ENCODE measurements at regions not wholly inside any gene's neighbourhood (a gene's known extent, or its start where the extent isn't known, plus 50 kb on each side); places are given as distances from the start of the nearest gene placed in this dataset.
"Not testable (repeated sequence)": the region's sequence is repeated elsewhere in the genome, so short reads cannot be mapped to it uniquely, and the experiment has no call there.

GRCh38 chr12:126930234-126930633 lies 1336.7 kb upstream of the TMEM132C start:
- no peak for DNase-seq (ENCODE audit: low read depth in 2 of 2)
- H3K4me3 ChIP-seq (replicated peaks in 1 of 2; ENCODE audit: low read depth in 2 of 2, low read length in 2 of 2), result no peak overlapping the region
- no peak for TF ChIP-seq CTCF (IDR thresholded peaks at IDR 0.05; ENCODE audit: low read depth, low read length)

DNA sequence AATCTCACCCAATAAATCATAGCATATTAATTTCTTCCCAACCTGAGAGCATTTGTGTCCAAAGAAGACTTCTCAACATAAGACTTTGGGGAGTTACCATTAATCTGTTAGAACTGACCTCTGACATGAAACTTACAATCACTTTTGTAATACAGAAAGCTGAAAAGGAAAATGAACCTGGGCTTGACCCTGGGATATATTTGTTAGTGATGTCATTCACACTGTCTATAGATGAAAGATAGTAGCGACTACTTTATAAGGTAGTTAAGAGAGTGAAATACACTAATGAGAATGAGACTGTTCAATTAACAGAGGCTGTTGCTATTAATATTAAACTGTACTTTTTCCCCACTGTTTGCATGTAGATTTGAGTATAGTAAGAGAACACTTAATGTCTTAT lies 1334.8 kb upstream of the TMEM132C start:
- TF ChIP-seq CTCF (IDR thresholded peaks at IDR 0.05; ENCODE audit: low read depth, low read length), result no peak
- no peak overlapping the region for H3K4me3 ChIP-seq (replicated peaks in 1 of 2; ENCODE audit: low read depth in 2 of 2, low read length in 2 of 2)
- DNase-seq (ENCODE audit: low read depth in 2 of 2), result no peak

GRCh38 chr12:126935435-126935834 lies 1331.5 kb upstream of the TMEM132C start:
- TF ChIP-seq CTCF (IDR thresholded peaks at IDR 0.05; ENCODE audit: low read depth, low read length), result no peak
- H3K4me3 ChIP-seq (replicated peaks in 1 of 2; ENCODE audit: low read depth in 2 of 2, low read length in 2 of 2), result no peak overlapping the region
- no peak for DNase-seq (ENCODE audit: low read depth in 2 of 2)

GRCh38 chr12:126936181-126936851 lies 1330.7 kb upstream of the TMEM132C start:
- H3K4me3 ChIP-seq (replicated peaks in 1 of 2; ENCODE audit: low read depth in 2 of 2, low read length in 2 of 2), result no peak overlapping the region
- no peak for DNase-seq (ENCODE audit: low read depth in 2 of 2)

DNA sequence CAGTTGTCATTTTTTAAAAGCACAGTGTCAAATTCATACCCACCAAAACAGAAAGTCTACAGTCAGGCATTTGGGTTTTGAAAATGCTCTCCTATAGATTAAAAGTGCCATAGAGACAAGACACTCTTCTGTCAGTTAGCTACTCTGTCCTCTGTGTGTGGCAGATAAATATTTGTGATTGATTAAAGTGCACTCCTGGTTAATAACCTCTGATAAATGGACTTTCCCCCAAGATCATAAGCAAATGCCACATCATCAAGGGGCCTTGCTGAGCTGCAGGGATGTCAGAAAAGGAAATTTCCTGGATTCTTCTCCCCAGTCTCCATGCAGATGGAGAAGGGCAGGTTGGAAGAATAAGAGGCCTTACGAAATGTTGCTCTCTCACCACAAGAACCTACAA lies 1329.5 kb upstream of the TMEM132C start:
- no peak for DNase-seq (ENCODE audit: low read depth in 2 of 2)
- no peak for TF ChIP-seq CTCF (IDR thresholded peaks at IDR 0.05; ENCODE audit: low read depth, low read length)
- no peak overlapping the region for H3K4me3 ChIP-seq (replicated peaks in 1 of 2; ENCODE audit: low read depth in 2 of 2, low read length in 2 of 2)

More at GRCh38 chr12:126936181-126936851, 1330.7 kb upstream of the TMEM132C start:
- TF ChIP-seq CTCF (IDR thresholded peaks at IDR 0.05; ENCODE audit: low read depth, low read length), result no peak

DNA sequence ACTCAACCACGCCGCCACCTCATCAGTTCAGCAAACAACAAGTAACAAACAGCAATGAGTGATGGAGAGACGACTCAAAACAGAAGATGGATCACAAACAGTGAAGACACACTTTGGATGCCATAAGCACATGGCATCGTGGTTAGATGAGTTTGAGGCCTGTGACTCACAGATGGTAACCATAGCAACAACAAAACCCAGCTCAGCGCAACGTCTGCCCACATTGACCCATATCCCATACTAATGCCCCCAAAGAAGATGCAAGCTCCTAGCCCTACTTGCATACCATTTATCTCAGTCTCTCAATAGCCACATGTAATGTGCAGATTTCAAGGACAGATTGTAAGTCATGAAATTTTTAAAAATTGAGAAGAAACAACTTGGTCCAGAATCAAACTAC lies 1322.3 kb upstream of the TMEM132C start:
- DNase-seq (ENCODE audit: low read depth in 2 of 2), result peak in 1 of 2 donors; percentile 3
- TF ChIP-seq CTCF (IDR thresholded peaks at IDR 0.05; ENCODE audit: low read depth, low read length), result no peak
- no peak overlapping the region for H3K4me3 ChIP-seq (replicated peaks in 1 of 2; ENCODE audit: low read depth in 2 of 2, low read length in 2 of 2)

- H3K4me3 ChIP-seq (replicated peaks in 1 of 2; ENCODE audit: low read depth in 2 of 2, low read length in 2 of 2); DNase-seq (ENCODE audit: low read depth in 2 of 2): not testable (repeated sequence)
These were observed 1320.0 kb upstream of the TMEM132C start for GRCh38 chr12:126946958-126947357.

Data from cardiac fibroblast (primary cell).